ENCODE measurements at regions not wholly inside any gene's neighbourhood (a gene's known extent, or its start where the extent isn't known, plus 50 kb on each side); places are given as distances from the start of the nearest gene placed in this dataset.
"Not testable (repeated sequence)": the region's sequence is repeated elsewhere in the genome, so short reads cannot be mapped to it uniquely, and the experiment has no call there.

- CTCF ChIA-PET = no interaction called here
- intact Hi-C loops (cut with micrococcal nuclease) = no loop called here
Measured at GRCh38 chr12:63003223-63003819, 68.4 kb upstream of the PPM1H start.

GRCh38 chr12:63002059-63002458 lies 67.1 kb upstream of the PPM1H start:
- H3K4me1 ChIP-seq (ENCODE audit: control insufficient read depth, extremely low read depth, insufficient read depth, low read length); DNase-seq (ENCODE audit: low read depth, low spot score); H2AFZ ChIP-seq (ENCODE audit: low read depth, low read length); H3K9ac ChIP-seq (replicated peaks; ENCODE audit: extremely low read depth, insufficient read depth, low read length); FAIRE-seq; intact Hi-C loops (cut with micrococcal nuclease); H3K27me3 ChIP-seq (ENCODE audit: control insufficient read depth in 2 of 2, insufficient read depth in 2 of 2, low read length in 2 of 2); dilution Hi-C loops (cut with MboI; ENCODE audit: extremely low pct_ligation_motif_present, low sequenced_read_pairs); H3K79me2 ChIP-seq (ENCODE audit: control insufficient read depth, insufficient read depth, low read length); BruUV-seq (replicated peaks); H3K9me1 ChIP-seq (replicated peaks; ENCODE audit: control insufficient read depth, extremely low read depth, insufficient read depth, low read length); H3K36me3 ChIP-seq (ENCODE audit: control insufficient read depth in 2 of 2, extremely low read depth in 1 of 2, insufficient read depth in 2 of 2, low read length in 2 of 2); H3K4me3 ChIP-seq (replicated peaks in 1 of 3; ENCODE audit: insufficient read depth in 1 of 3, low read depth in 1 of 3, low read length in 3 of 3); H3K9me3 ChIP-seq (replicated peaks; ENCODE audit: control insufficient read depth, insufficient read depth, low read length); H4K20me1 ChIP-seq (replicated peaks; ENCODE audit: control insufficient read depth, extremely low read depth, insufficient read depth, low read length); H3K27ac ChIP-seq (ENCODE audit: insufficient read depth, low read depth, low read length); POLR2A ChIA-PET; H3K4me2 ChIP-seq (ENCODE audit: insufficient read depth, low read length); CTCF ChIA-PET: not testable (repeated sequence)

More at GRCh38 chr12:63003223-63003819, 68.4 kb upstream of the PPM1H start:
- no peaks in the 10 kb centered on the region for H3K9me1 ChIP-seq (replicated peaks; ENCODE audit: control insufficient read depth, extremely low read depth, insufficient read depth, low read length)
- no peak overlapping the region for H3K4me3 ChIP-seq (replicated peaks in 1 of 3; ENCODE audit: insufficient read depth in 1 of 3, low read depth in 1 of 3, low read length in 3 of 3)
- no peaks in the 10 kb centered on the region for H3K4me1 ChIP-seq (ENCODE audit: control insufficient read depth, extremely low read depth, insufficient read depth, low read length)
- H3K79me2 ChIP-seq (ENCODE audit: control insufficient read depth, insufficient read depth, low read length) = no peaks in the 10 kb centered on the region
- no peak overlapping the region for H2AFZ ChIP-seq (ENCODE audit: low read depth, low read length)
- peaks cover 0 to 2% of the 10 kb centered on the region in 2 experiments for H3K27me3 ChIP-seq (ENCODE audit: control insufficient read depth in 2 of 2, insufficient read depth in 2 of 2, low read length in 2 of 2)
- dilution Hi-C loops (cut with MboI; ENCODE audit: extremely low pct_ligation_motif_present, low sequenced_read_pairs) = no loop called here
- no peaks in the 10 kb centered on the region for H4K20me1 ChIP-seq (replicated peaks; ENCODE audit: control insufficient read depth, extremely low read depth, insufficient read depth, low read length)
- POLR2A ChIA-PET = no interaction called here
- no TSS peak for BruUV-seq (replicated peaks)
- no peak for FAIRE-seq
- no peak overlapping the region for H3K27ac ChIP-seq (ENCODE audit: insufficient read depth, low read depth, low read length)
- no peak overlapping the region for H3K9ac ChIP-seq (replicated peaks; ENCODE audit: extremely low read depth, insufficient read depth, low read length)
- no peaks in the 10 kb centered on the region for H3K36me3 ChIP-seq (ENCODE audit: control insufficient read depth in 2 of 2, extremely low read depth in 1 of 2, insufficient read depth in 2 of 2, low read length in 2 of 2)
- DNase-seq (ENCODE audit: low read depth, low spot score) = no peak
- no peaks in the 10 kb centered on the region for H3K9me3 ChIP-seq (replicated peaks; ENCODE audit: control insufficient read depth, insufficient read depth, low read length)
- TF ChIP-seq EZH2 (IDR thresholded peaks at IDR 0.05; ENCODE audit: borderline replicate concordance, low read depth, low read length, severe bottlenecking) = no peak
- H3K4me2 ChIP-seq (ENCODE audit: insufficient read depth, low read length) = no peak overlapping the region

All from endothelial cell of umbilical vein (primary cell).